Chondrocyte (in vitro differentiated cells): ENCODE measurements at regions not wholly inside any gene's neighbourhood (a gene's known extent, or its start where the extent isn't known, plus 50 kb on each side); places are given as distances from the start of the nearest gene placed in this dataset.

ENCODE experiments used
- DNase-seq: peaks from one replicate; pipeline ENCODE4 v3.0.0; 2021; ENCODE audit warnings: mixed read lengths, low spot score
- H3K27ac Mint-ChIP-seq: one replicate; pipeline ENCODE4 v1.8.0; 2021; ENCODE audit warnings: mild to moderate bottlenecking, moderate library complexity, mixed read lengths; ENCODE audit not compliant: unreplicated experiment
- H3K27me3 Mint-ChIP-seq: 2 replicates; pipeline ENCODE4 v1.8.0; 2021; ENCODE audit warnings: low read depth, mixed read lengths
- H3K36me3 Mint-ChIP-seq: 2 replicates; pipeline ENCODE4 v1.8.0; 2021; ENCODE audit warnings: low read depth, mixed read lengths
- H3K4me1 Mint-ChIP-seq: 2 replicates; pipeline ENCODE4 v1.8.0; 2021; ENCODE audit warnings: low read depth, mild to moderate bottlenecking, mixed read lengths
- H3K4me3 Mint-ChIP-seq: one replicate; pipeline ENCODE4 v1.8.0; 2021; ENCODE audit warnings: mild to moderate bottlenecking, moderate library complexity, mixed read lengths; ENCODE audit not compliant: unreplicated experiment
- H3K9me3 Mint-ChIP-seq: 2 replicates; pipeline ENCODE4 v1.8.0; 2021; ENCODE audit warnings: low read depth, mixed read lengths
- TF ChIP-seq, protein P1 (sequence below): fragments of 200-600 bp; sonication (generic); IDR thresholded peaks from 2 replicates; pipeline ENCODE4 v1.5.0; 2021; ENCODE audit warnings: antibody characterized with exemption, mild to moderate bottlenecking, moderate library complexity

DNA sequence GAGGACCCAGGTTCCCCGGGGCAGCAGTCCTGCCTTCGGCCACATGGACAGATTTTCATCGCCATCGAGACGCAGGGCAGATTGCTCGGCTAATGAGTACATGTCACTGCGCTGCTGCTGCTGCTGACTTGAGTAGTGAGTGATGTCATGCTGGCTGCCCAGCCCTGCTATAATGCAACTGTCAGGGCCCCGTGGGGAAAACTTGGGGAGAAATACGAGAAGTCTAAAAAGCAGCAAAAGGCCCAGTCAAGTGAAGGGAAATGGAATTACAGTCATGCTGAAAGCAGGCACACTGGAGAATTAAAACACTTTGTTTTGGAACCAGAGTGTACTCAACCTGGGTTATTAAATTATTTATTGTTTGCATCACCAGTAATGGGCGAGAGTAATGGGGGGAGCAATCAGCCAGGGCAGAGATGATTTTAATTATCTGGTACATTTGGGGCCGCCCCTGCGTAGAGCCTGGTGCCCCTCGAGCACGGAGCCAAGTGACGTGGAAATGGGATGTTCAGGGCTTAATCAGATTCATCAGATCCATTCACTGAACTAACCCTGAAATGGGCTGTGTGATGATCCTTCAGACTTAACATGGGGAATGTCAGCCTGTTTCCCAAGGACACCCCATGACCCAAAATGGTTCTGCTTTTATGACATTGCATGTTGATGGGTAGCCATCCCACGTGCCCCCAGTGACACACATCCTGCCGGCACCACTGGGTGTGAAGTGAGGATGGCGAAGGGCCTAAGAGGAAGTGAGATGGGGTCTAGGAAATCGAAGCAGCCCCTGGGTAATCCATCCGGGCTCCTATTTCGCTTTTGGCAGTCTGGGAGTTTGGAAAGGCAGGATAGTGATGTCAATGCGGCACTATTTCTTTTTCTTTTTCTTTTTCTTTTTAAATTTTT is 241.6 kb upstream of the CADM1 start:
- Mint-ChIP-seq H3K9me3 (no peaks in the 10 kb centered on the region), H3K4me3 (no peak overlapping the region), H3K36me3 (peaks cover 6% of the 10 kb centered on the region), H3K4me1 (peaks cover 3% of the 10 kb centered on the region), H3K27ac (no peak overlapping the region), H3K27me3 (peaks cover 60% of the 10 kb centered on the region)
- TF ChIP-seq, protein P1, sequence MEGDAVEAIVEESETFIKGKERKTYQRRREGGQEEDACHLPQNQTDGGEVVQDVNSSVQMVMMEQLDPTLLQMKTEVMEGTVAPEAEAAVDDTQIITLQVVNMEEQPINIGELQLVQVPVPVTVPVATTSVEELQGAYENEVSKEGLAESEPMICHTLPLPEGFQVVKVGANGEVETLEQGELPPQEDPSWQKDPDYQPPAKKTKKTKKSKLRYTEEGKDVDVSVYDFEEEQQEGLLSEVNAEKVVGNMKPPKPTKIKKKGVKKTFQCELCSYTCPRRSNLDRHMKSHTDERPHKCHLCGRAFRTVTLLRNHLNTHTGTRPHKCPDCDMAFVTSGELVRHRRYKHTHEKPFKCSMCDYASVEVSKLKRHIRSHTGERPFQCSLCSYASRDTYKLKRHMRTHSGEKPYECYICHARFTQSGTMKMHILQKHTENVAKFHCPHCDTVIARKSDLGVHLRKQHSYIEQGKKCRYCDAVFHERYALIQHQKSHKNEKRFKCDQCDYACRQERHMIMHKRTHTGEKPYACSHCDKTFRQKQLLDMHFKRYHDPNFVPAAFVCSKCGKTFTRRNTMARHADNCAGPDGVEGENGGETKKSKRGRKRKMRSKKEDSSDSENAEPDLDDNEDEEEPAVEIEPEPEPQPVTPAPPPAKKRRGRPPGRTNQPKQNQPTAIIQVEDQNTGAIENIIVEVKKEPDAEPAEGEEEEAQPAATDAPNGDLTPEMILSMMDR = no peak
- DNase-seq = no peak

DNA sequence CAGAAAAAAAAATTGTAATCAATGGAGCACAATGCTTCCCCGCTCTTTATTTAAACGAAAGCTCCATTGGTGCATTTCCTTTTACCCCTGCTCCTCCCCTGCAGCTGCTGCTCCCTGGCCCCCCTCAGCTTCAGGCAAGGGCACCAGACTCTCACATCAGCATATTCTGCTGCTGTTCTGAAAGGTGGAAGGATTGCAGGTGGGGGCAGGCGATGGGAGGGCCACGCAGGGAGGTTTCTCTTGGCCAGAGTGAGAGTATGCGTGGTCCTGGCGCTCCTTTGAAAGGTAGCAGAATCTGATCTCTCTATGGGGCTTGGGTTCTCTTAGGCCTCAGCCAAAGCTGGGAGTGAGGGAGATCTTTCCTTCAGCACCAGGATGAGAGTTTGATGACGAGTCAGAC is 240.9 kb upstream of the CADM1 start:
- no peak for DNase-seq
- H3K27me3 Mint-ChIP-seq = peaks cover 52% of the 10 kb centered on the region
- no peaks in the 10 kb centered on the region for H3K9me3 Mint-ChIP-seq
- peaks cover 3% of the 10 kb centered on the region for H3K4me1 Mint-ChIP-seq
- no peak overlapping the region for H3K4me3 Mint-ChIP-seq
- no peak overlapping the region for H3K27ac Mint-ChIP-seq
- TF ChIP-seq, protein P1 = no peak
- H3K36me3 Mint-ChIP-seq = peaks cover 6% of the 10 kb centered on the region

DNA sequence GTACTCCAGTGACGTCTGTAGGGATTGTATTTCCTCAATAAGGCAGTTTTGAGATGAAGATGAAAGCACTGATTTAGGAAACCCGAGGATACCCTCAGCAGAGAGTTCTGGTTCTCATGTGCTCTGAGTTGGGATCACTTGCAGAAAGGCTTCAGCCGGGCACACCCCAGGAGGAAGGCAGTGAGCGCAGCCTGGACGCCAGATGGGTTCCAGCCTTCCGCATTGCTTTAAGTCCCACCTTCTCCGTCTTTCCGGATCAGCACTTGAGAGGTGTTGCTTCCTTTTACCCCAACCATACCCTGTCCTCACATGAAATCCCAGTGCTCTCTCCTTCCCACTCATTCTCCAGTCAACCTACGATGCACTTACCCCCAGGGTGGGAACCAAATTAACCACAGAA is 239.5 kb upstream of the CADM1 start:
- H3K36me3 Mint-ChIP-seq = peaks cover 2% of the 10 kb centered on the region
- H3K4me3 Mint-ChIP-seq = no peak overlapping the region
- H3K27me3 Mint-ChIP-seq = peaks cover 39% of the 10 kb centered on the region
- DNase-seq = no peak
- no peaks in the 10 kb centered on the region for H3K9me3 Mint-ChIP-seq
- peaks cover 3% of the 10 kb centered on the region for H3K4me1 Mint-ChIP-seq
- no peak overlapping the region for H3K27ac Mint-ChIP-seq
- TF ChIP-seq, protein P1 = no peak

DNA sequence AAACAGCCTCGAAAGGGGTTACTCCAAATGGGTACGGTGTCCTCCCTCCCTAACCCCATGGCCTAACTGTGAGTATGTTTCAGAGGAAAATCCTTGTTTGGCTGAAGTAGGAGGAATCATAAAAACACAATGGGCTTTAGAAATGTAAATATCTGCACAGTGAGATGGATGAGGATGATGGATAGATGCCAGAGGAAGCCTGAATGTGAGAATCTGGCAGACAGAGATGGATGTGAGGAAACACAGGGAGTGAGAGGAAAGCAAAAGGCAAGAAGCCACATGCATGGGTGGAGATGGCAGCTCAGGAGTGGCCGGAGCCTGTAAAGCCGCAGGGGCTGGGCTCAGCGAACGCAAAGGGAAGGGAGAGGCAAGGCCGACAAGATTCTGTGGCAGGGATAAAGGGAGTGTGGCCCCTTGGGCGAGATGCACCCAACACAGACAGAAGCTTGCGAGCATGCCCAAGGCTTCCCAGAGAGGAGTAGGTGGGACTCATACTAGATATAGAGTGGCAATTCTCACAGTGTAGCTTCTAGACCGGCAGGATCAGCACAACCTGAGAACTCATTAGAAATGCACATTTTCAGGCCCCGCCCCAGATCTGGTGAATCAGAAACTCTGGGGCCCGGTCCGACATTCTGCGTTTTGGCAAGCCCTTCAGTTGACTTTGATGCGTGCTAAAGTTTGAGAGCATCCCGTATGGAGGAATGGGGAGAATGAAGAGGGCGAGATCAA is 237.3 kb upstream of the CADM1 start:
- peaks cover 2% of the 10 kb centered on the region for H3K36me3 Mint-ChIP-seq
- peaks cover 33% of the 10 kb centered on the region for H3K27me3 Mint-ChIP-seq
- H3K4me1 Mint-ChIP-seq = peaks cover 3% of the 10 kb centered on the region
- TF ChIP-seq, protein P1 = no peak
- H3K9me3 Mint-ChIP-seq = no peaks in the 10 kb centered on the region
- DNase-seq = no peak
- no peak overlapping the region for H3K4me3 Mint-ChIP-seq
- no peak overlapping the region for H3K27ac Mint-ChIP-seq

DNA sequence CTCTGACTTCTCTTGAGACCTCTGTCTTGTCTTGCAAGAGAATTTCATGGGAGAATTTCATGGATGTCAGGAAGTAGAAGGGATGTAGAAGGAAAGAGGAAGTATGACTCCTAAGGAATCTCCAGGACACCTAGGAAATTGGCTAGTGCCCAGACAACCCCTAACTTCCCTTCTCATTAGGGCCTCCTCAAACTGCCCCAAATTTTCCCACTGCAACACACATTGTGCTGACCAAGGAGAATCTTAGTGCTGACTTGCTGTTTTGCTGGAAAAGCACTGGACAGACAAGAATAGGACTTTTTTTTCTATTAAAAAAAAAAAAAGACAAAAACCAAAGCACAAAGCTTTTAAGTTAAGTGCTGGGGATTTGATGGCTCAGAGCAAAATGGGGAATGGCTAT is 236.1 kb upstream of the CADM1 start:
- Mint-ChIP-seq H3K4me3 (no peak overlapping the region), H3K27ac (no peak overlapping the region), H3K4me1 (no peaks in the 10 kb centered on the region), H3K27me3 (peaks cover 26% of the 10 kb centered on the region), H3K36me3 (peaks cover 2% of the 10 kb centered on the region), H3K9me3 (no peaks in the 10 kb centered on the region)
- DNase-seq = no peak
- TF ChIP-seq, protein P1 = no peak
